ENCODE measurements at regions not wholly inside any gene's neighbourhood (a gene's known extent, or its start where the extent isn't known, plus 50 kb on each side); places are given as distances from the start of the nearest gene placed in this dataset.

DNA sequence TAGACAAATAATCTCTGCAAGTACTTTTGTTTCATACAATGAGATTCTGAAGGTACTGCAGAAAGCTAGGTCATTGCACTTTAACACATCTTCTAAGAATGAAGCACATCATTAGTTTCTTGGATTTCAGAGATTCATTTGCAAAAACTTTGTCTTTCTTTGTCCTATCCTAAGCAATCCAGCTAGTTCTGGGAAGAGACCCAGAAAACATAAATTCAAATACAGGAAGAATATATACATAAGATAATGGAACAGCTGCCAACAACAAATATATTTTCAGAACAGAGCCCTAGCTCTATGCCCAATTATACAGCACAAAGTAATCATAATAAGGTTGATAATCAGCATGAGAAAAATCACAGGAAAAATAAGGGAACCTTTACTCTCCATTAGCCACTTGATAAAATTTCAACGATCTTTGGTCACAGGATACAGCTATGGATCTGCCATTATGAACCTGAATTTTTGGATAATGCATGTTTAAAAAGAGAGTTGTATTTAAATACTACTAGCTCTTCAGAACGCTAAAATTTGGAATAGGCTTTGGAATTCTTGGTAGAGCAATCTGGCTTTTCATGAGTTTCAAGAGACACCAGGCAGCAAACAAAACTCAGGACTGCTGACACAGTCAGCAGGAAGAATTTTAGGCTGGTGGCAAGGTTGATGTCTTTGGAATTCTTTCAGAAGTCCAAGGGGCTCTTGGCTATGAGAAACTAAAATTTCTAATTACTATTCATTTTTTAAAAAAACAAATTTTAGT is 250.4 kb upstream of the SMIM21 start:
- TF ChIP-seq EZH2 (IDR thresholded peaks at IDR 0.05; ENCODE audit: low read length, missing control alignments) (no peak), CTCF (conservative IDR thresholded peaks at IDR 0.05 in 1 of 2, IDR thresholded peaks at IDR 0.05 in 1 of 2; ENCODE audit: low read depth in 1 of 2, low read length in 2 of 2) (no peak)

Data from fibroblast of lung (primary cell).